Stimulated activated CD4-positive, alpha-beta T cell treated with anti-CD3 and anti-CD28 coated beads, Interleukin-15, amount 100 ng/mL, for 24 hours (primary cell): ENCODE measurements at regions not wholly inside any gene's neighbourhood (a gene's known extent, or its start where the extent isn't known, plus 50 kb on each side); places are given as distances from the start of the nearest gene placed in this dataset.

Experiments used
- DNase-seq: peaks from one replicate; pipeline ENCODE4 v3.0.0-alpha.2; 2020

GRCh38 chr5:27652505-27652904, 614.1 kb upstream of the CDH9 start:
- DNase-seq: no peak

- DNase-seq: no peak
Observed at GRCh38 chr5:27639005-27639612, 600.7 kb upstream of the CDH9 start.

GRCh38 chr5:27619982-27620381, 581.6 kb upstream of the CDH9 start:
- no peak for DNase-seq

GRCh38 chr5:27612161-27612560, 573.8 kb upstream of the CDH9 start:
- DNase-seq: no peak

GRCh38 chr5:27608992-27609391, 570.6 kb upstream of the CDH9 start:
- DNase-seq: no peak

- DNase-seq: no peak
Observed at GRCh38 chr5:27598576-27598975, 560.2 kb upstream of the CDH9 start.

- no peak for DNase-seq
Observed at GRCh38 chr5:27594141-27594540, 555.8 kb upstream of the CDH9 start.

GRCh38 chr5:27592231-27592630, 553.8 kb upstream of the CDH9 start:
- no peak for DNase-seq

GRCh38 chr5:27590503-27590902, 552.1 kb upstream of the CDH9 start:
- no peak for DNase-seq

- no peak for DNase-seq
Observed at GRCh38 chr5:27578279-27578678, 539.9 kb upstream of the CDH9 start.

- DNase-seq: no peak
Observed at GRCh38 chr5:27571681-27572080, 533.3 kb upstream of the CDH9 start.

- DNase-seq: no peak
Observed at GRCh38 chr5:27568811-27569210, 530.4 kb upstream of the CDH9 start.

GRCh38 chr5:27561408-27561807, 523.0 kb upstream of the CDH9 start:
- DNase-seq: no peak

- DNase-seq: no peak
Observed at GRCh38 chr5:27548484-27548883, 510.1 kb upstream of the CDH9 start.

- no peak for DNase-seq
Observed at GRCh38 chr5:27535031-27535557, 496.7 kb upstream of the CDH9 start.

- DNase-seq: no peak
Observed at GRCh38 chr5:27532305-27532704, 493.9 kb upstream of the CDH9 start.

GRCh38 chr5:27524515-27524914, 486.1 kb upstream of the CDH9 start:
- no peak for DNase-seq

GRCh38 chr5:27523629-27524028, 485.2 kb upstream of the CDH9 start:
- no peak for DNase-seq

GRCh38 chr5:27516437-27516836, 478.1 kb upstream of the CDH9 start:
- DNase-seq: no peak

- no peak for DNase-seq
Observed at GRCh38 chr5:27511061-27511460, 472.7 kb upstream of the CDH9 start.

- no peak for DNase-seq
Observed at GRCh38 chr5:27503813-27504212, 465.4 kb upstream of the CDH9 start.

- DNase-seq: no peak
Observed at GRCh38 chr5:27502236-27502635, 463.9 kb upstream of the CDH9 start.

- no peak for DNase-seq
Observed at GRCh38 chr5:27497491-27497890, 459.1 kb upstream of the CDH9 start.

GRCh38 chr5:27494887-27495286, 456.5 kb upstream of the CDH9 start:
- DNase-seq: no peak

- DNase-seq: no peak
Observed at GRCh38 chr5:27491746-27492439, 453.5 kb upstream of the CDH9 start.
